PC-9 (cell line): ENCODE measurements at regions not wholly inside any gene's neighbourhood (a gene's known extent, or its start where the extent isn't known, plus 50 kb on each side); places are given as distances from the start of the nearest gene placed in this dataset.

Source experiments
- CTCF ChIP-seq: fragments of 200-600 bp; sonication (generic); conservative IDR thresholded peaks from 2 replicates; pipeline ENCODE4 v1.6.1; 2017; ENCODE audit warnings: mixed run types, antibody characterized with exemption, mild to moderate bottlenecking, moderate library complexity
- EZH2 ChIP-seq: fragments of 200-600 bp; sonication (generic); IDR thresholded peaks from 2 replicates; pipeline ENCODE4 v1.8.0; 2017; ENCODE audit warnings: antibody characterized with exemption, low read depth

GRCh38 chr21:28078126-28078525 is 914.6 kb downstream of the LTN1 start:
- TF ChIP-seq EZH2 = no peak
- no peak for TF ChIP-seq CTCF
